Tibial nerve (tissue), 4 donors: ENCODE measurements at regions not wholly inside any gene's neighbourhood (a gene's known extent, or its start where the extent isn't known, plus 50 kb on each side); places are given as distances from the start of the nearest gene placed in this dataset.
A peak's percentile ranks its signal among the peaks of the same experiment; 100 is the strongest.

Source experiments
- DNase-seq, 2 donors: peaks; one replicate each; pipeline ENCODE4 v3.0.0-alpha.2; 2019; ENCODE audit warnings: low spot score in 2 of 2
- H3K27ac ChIP-seq, 4 donors: fragments of 200-600 bp; sonication (generic) in 3 of 4; one replicate each; pipeline ENCODE4 v1.5.1; 2017 to 2019; ENCODE audit warnings: mild to moderate bottlenecking in 1 of 4
- H3K27me3 ChIP-seq, 2 donors: fragments of 200-600 bp; sonication (generic) in 1 of 2; one replicate each; pipeline versions ENCODE4 v1.5.1 to v1.6.0; 2017 to 2019
- H3K36me3 ChIP-seq, 3 donors: fragments of 200-600 bp; sonication (generic); one replicate each; pipeline ENCODE4 v1.5.1; 2018 to 2019
- H3K4me1 ChIP-seq, 4 donors: fragments of 200-600 bp; sonication (generic) in 3 of 4; one replicate each; pipeline ENCODE4 v1.5.1; 2017 to 2019
- H3K4me3 ChIP-seq, 4 donors: fragments of 200-600 bp; sonication (generic) in 3 of 4; one replicate each; pipeline ENCODE4 v1.5.1; 2017 to 2019; ENCODE audit warnings: mild to moderate bottlenecking in 1 of 4, moderate library complexity in 1 of 4
- H3K9me3 ChIP-seq, 4 donors: fragments of 200-600 bp; sonication (generic) in 3 of 4; one replicate each; pipeline ENCODE4 v1.5.1; 2017 to 2019
- CTCF ChIP-seq, 5 experiments: fragments of 200-600 bp in 3 of 5; fragments of 450-650 bp in 2 of 5; sonication (generic) in 3 of 5; IDR thresholded peaks; one replicate each; pipeline ENCODE4 v1.5.1; 2016 to 2019; ENCODE audit warnings: antibody characterized with exemption in 5 of 5, mild to moderate bottlenecking in 3 of 5, moderate library complexity in 2 of 5
- EP300 ChIP-seq, 2 donors: sonication (generic); formaldehyde crosslinking; IDR thresholded peaks; one replicate each; pipeline ENCODE4 v1.6.1; 2017; ENCODE audit warnings: antibody characterized with exemption in 2 of 2, mild to moderate bottlenecking in 1 of 2
- POLR2A ChIP-seq, 2 donors: fragments of 450-650 bp; IDR thresholded peaks; one replicate each; pipeline ENCODE4 v1.6.1; 2017; ENCODE audit warnings: antibody characterized with exemption in 2 of 2, mild to moderate bottlenecking in 2 of 2, moderate library complexity in 2 of 2
- WGBS, 2 donors: methylation state at CpG; one replicate each; pipeline ENCODE4 v1.1.5; 2018; 5-methylcytosine and 5-hydroxymethylcytosine counted together

- H3K9me3 ChIP-seq, result no peaks in the 10 kb centered on the region
- H3K27ac ChIP-seq, result no peak overlapping the region
- 85 to 91% methylated on average over 2 of the region's 2 CpGs for WGBS, 2 donors
- no peak overlapping the region for H3K4me3 ChIP-seq
- H3K4me1 ChIP-seq, result peaks cover 0 to 26% (median 2%) of the 10 kb centered on the region in 4 donors
- no peak for TF ChIP-seq EP300 (IDR thresholded peaks at IDR 0.05)
- no peak for TF ChIP-seq POLR2A (IDR thresholded peaks at IDR 0.05)
- no peak for TF ChIP-seq CTCF (IDR thresholded peaks at IDR 0.05)
- no peaks in the 10 kb centered on the region for H3K36me3 ChIP-seq
- DNase-seq, result no peak
- no peaks in the 10 kb centered on the region for H3K27me3 ChIP-seq
Measured at GRCh38 chr15:72995849-72996248, 56.4 kb upstream of the NEO1 start.

- no peaks in the 10 kb centered on the region for H3K9me3 ChIP-seq
- H3K4me1 ChIP-seq, result peaks cover 0 to 26% (median 2%) of the 10 kb centered on the region in 4 donors
- DNase-seq, result no peak
- H3K27me3 ChIP-seq, result no peaks in the 10 kb centered on the region
- peak overlapping the region in 1 of 4 donors; percentile 19 for H3K4me3 ChIP-seq
- TF ChIP-seq EP300 (IDR thresholded peaks at IDR 0.05) (peak in 1 of 2 donors; percentile 47), POLR2A (IDR thresholded peaks at IDR 0.05) (no peak)
- peak overlapping the region in 3 of 4 donors; percentile 6 to 82 (median 71) for H3K27ac ChIP-seq
- H3K36me3 ChIP-seq, result no peaks in the 10 kb centered on the region
- 34 to 37% methylated on average over 9 of the region's 9 CpGs for WGBS, 2 donors
Measured at GRCh38 chr15:72994534-72995177, 57.6 kb upstream of the NEO1 start.

GRCh38 chr15:72992841-72993252, 59.4 kb upstream of the NEO1 start:
- H3K36me3 ChIP-seq, result no peaks in the 10 kb centered on the region
- no peak overlapping the region for H3K4me3 ChIP-seq
- H3K27me3 ChIP-seq, result no peaks in the 10 kb centered on the region
- WGBS, 2 donors, result 60 to 65% methylated on average over 8 of the region's 8 CpGs
- peaks cover 0 to 26% (median 2%) of the 10 kb centered on the region in 4 donors for H3K4me1 ChIP-seq
- H3K27ac ChIP-seq, result peak overlapping the region; percentile 39 to 82 (median 71)
- H3K9me3 ChIP-seq, result no peaks in the 10 kb centered on the region
- no peak for DNase-seq
- TF ChIP-seq EP300 (IDR thresholded peaks at IDR 0.05), result peak in 1 of 2 donors; percentile 29
- TF ChIP-seq POLR2A (IDR thresholded peaks at IDR 0.05), result no peak

- Histone ChIP-seq H3K4me1 (peaks cover 0 to 26% (median 2%) of the 10 kb centered on the region in 4 donors), H3K27ac (no peak overlapping the region), H3K27me3 (no peaks in the 10 kb centered on the region), H3K4me3 (no peak overlapping the region), H3K9me3 (no peaks in the 10 kb centered on the region), H3K36me3 (no peaks in the 10 kb centered on the region)
- TF ChIP-seq CTCF (IDR thresholded peaks at IDR 0.05) (no peak), EP300 (IDR thresholded peaks at IDR 0.05) (no peak), POLR2A (IDR thresholded peaks at IDR 0.05) (no peak)
- no peak for DNase-seq
- WGBS, 2 donors, result 84 to 88% methylated on average over 3 of the region's 3 CpGs
Measured at GRCh38 chr15:72991026-72991425, 61.2 kb upstream of the NEO1 start.

GRCh38 chr15:72983801-72984545, 68.3 kb upstream of the NEO1 start:
- H3K9me3 ChIP-seq, result peaks cover 0 to 13% (median 0%) of the 10 kb centered on the region in 4 donors
- no peak overlapping the region for H3K4me3 ChIP-seq
- no peaks in the 10 kb centered on the region for H3K36me3 ChIP-seq
- H3K4me1 ChIP-seq, result no peaks in the 10 kb centered on the region
- TF ChIP-seq CTCF (IDR thresholded peaks at IDR 0.05), result no peak
- no peak for TF ChIP-seq EP300 (IDR thresholded peaks at IDR 0.05)
- no peak for TF ChIP-seq POLR2A (IDR thresholded peaks at IDR 0.05)
- 75 to 84% methylated on average over 3 of the region's 3 CpGs for WGBS, 2 donors
- H3K27me3 ChIP-seq, result peaks cover 0 to 3% of the 10 kb centered on the region in 2 donors
- no peak overlapping the region for H3K27ac ChIP-seq
- no peak for DNase-seq

GRCh38 chr15:72982714-72983113, 69.5 kb upstream of the NEO1 start:
- no peak for TF ChIP-seq POLR2A (IDR thresholded peaks at IDR 0.05)
- no peak for TF ChIP-seq EP300 (IDR thresholded peaks at IDR 0.05)
- no peak for TF ChIP-seq CTCF (IDR thresholded peaks at IDR 0.05)
- WGBS, 2 donors, result 49 to 54% methylated on average over 2 of the region's 2 CpGs
- Histone ChIP-seq H3K4me3 (no peak overlapping the region), H3K9me3 (peaks cover 0 to 13% (median 0%) of the 10 kb centered on the region in 4 donors), H3K4me1 (no peaks in the 10 kb centered on the region), H3K27ac (no peak overlapping the region), H3K36me3 (no peaks in the 10 kb centered on the region), H3K27me3 (peaks cover 0 to 3% of the 10 kb centered on the region in 2 donors)
- no peak for DNase-seq
